Left kidney (tissue), 1 donor: ENCODE measurements at regions not wholly inside any gene's neighbourhood (a gene's known extent, or its start where the extent isn't known, plus 50 kb on each side); places are given as distances from the start of the nearest gene placed in this dataset.
"Not testable (repeated sequence)": the region's sequence is repeated elsewhere in the genome, so short reads cannot be mapped to it uniquely, and the experiment has no call there.

Experiments used
- DNase-seq: peaks from one replicate; pipeline ENCODE4 v3.0.0-alpha.2; 2013

GRCh38 chr16:35102780-35103403 lies 1643.5 kb downstream of the TP53TG3F start:
- no peak for DNase-seq

DNA sequence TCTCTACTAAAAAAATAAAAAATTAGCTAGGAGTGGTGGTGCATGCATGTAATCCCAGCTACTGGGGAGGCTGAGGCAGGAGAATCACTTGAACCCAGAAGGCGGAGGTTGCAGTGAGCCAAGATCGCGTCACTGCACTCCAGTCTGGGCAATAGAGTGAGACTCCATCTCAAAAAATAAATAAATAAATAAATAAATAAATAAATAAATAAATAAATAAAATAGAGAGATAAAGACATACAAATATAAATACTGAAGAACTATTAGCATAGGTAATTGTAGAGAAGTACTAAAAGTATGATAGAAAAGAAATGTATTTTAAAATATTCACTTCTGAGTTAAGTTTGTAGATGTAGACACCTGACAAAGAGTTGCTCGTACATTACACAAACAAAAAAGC lies 1652.4 kb downstream of the TP53TG3F start:
- DNase-seq = not testable (repeated sequence)

DNA sequence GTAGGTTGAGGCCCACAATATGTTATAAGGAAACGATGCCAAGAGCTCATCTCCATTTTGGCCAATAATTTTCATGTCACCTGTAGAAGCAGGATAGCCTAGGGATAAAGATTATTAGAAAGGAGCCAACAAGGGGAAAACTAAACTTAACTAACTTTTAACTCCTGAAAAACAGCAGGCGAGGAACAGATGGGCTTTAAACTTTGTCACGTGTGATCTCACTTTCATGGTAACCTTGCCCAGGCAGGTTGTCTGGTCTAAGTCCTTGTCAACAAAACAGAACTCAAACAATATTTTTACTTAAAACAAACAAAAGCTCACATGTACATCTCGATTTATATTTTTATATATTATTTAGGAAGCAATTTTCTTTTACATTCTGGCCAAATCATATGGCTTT lies 1672.0 kb downstream of the TP53TG3F start:
- no peak for DNase-seq

DNA sequence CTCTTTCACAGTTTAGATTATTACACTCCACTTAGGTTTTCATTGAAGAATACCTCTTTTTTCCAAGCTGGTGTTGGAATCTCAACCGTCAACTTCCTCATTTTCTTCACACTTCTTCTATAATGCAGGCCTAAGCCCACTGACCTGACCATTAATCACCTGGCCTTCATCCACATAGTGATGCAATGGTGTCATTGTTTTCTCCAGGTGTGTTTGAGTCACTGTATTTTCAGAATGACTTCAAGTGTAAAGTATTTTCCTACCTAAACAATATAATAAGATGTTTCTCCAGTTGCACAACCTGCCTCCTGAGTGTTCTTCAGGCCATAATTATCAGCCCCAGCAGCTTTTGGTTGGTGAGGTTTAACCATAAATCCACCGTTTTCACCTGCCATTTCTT lies 1675.1 kb downstream of the TP53TG3F start:
- DNase-seq = no peak

GRCh38 chr16:35140293-35140986 lies 1681.0 kb downstream of the TP53TG3F start:
- no peak for DNase-seq

DNA sequence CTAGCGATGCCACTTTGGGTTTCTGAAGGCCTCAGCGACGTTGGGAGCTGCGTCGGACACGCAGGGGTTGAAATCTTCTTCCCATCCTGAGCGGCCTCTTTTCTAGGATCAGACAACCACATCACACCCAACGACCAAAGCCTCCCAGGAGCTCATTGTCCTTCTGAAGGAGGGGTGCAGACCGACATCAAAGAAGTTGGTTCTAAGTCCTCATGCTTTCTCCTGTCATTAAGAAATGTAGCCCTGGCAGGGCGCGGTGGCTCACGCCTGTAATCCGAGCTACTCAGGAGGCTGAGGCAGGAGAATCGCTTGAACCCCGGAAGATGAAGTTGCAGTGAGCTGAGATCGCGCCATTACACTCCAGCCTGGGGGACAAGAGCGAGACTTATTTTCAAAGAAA lies 1681.9 kb downstream of the TP53TG3F start:
- no peak for DNase-seq

GRCh38 chr16:35142147-35142808 lies 1682.9 kb downstream of the TP53TG3F start:
- no peak for DNase-seq

- DNase-seq = no peak
These were observed 1683.4 kb downstream of the TP53TG3F start for GRCh38 chr16:35142809-35143192.

DNA sequence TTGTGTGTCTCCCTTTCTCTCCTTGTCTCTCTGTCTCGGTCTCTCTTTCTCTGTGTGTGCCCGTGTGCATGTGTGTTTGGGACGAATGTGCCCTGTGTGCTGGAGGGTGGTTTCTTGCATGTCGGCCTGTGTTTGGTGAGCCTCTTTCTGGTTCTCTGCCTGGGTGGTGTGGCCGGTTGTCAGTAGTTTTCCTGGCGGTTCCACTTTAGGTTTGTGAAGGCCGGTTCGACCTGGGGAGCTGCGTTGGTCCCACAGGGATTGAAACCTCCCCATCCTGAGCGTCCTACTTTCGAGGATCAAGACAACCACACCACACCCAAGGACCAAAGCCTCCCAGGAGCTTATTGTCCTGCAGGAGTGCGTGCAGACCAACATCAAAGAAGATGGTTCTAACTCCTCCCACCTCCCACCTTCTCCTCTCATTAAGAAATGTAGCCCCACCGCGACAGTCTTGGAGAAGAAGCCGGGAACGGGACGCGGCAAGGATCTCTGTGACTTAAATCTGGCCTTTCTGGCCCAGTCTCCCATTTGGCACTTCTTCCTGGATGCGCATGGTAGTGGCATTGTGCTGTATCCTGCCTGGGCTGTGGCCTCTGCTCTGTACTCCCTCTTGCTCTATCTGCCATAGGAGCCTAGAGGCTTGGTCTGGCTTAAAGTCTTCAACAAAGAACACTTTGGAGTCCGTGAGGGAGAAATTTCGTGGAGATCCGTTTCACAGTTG lies 1685.0 kb downstream of the TP53TG3F start:
- no peak for DNase-seq

DNA sequence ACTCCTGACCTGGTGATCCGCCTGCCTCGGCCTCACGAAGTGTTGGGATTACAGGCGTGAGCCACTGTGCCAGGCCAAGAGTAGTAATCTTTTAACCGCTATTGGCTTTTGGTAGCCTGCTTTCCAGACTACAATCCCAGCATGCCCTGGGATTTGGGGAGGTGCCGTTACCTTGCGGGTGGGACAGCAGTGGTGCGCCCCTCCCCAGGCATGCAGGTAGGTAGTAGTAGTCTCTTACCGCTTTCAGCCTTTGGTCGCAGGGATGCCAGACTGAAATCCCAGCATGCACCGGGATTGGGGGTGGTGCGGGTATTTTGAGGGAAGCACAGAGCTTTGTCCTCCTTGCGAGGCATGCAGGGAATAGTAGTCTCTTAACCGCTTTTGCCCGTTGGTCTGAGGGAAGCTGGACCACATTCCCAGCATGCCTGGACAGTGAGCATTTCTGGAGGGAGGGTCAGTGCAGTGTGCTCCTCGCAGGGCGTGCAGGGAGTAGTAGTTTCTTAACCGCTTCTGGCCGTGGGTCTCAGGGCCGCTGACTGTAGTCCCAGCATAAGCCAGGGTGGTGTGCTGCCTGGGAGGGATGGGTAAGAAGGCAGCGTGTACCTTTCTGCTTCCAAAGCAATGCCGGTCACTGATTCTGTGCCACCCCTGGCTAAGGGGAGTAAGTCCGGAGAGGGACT lies 1686.8 kb downstream of the TP53TG3F start:
- DNase-seq = no peak

DNA sequence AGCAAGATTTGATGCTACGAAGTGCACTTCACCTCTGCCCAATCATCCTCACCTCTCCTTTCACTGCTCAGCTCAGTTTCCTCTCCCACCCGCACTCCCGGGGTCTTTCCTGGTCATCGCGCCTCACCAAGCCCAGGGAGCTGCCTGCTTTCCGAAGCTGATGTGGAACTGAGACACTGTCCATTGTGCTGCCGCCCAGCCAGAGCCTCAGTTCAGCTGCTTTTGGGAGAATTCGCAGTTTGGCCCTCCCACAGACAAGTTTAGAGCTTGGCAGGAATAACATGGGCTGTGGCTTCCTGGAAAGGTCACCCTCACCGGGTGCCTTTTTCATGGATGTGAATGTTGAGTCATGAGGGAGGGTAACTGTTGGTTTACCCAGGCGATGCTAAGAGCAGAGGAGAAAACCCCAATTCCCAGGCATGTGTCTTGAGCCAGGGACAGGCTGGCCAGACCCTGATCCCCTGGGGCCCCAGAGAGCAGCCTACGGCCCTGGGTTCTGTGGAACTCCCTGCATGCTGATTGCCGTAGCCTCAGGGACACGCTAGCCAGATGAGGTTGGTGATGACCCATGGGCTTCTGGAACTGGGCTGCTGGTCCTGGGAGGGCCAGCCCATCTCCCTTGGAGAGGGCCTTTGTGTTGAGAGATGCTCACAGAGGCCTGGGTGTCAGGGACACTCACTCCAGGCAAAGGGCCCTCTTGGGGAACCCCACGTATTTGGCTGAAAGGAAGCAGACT lies 1687.5 kb downstream of the TP53TG3F start:
- no peak for DNase-seq

- DNase-seq = no peak
These were observed 1688.4 kb downstream of the TP53TG3F start for GRCh38 chr16:35147556-35148504.

GRCh38 chr16:35148748-35149147 lies 1689.3 kb downstream of the TP53TG3F start:
- DNase-seq = no peak

- DNase-seq = no peak
These were observed 1690.1 kb downstream of the TP53TG3F start for GRCh38 chr16:35149550-35149949.

GRCh38 chr16:35150805-35151312 lies 1691.4 kb downstream of the TP53TG3F start:
- DNase-seq = no peak

- DNase-seq = no peak
These were observed 1692.7 kb downstream of the TP53TG3F start for GRCh38 chr16:35152067-35152627.

GRCh38 chr16:35154627-35155026 lies 1695.2 kb downstream of the TP53TG3F start:
- DNase-seq = no peak

DNA sequence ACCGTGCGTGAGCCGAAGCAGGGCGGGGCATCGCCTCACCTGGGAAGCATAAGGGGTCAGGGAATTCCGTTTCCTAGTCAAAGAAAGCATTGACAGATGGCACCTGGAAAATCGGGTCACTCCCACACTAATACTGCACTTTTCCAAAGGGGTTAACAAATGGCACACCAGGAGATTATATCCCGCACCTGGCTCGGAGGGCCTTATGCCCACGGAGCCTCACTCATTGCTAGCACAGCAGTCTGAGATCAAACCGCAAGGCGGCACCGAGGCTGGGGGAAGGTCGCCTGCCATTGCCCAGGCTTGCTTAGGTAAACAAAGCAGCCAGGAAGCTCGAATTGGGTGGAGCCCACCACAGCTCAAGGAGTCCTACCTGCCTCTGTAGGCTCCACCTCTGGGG lies 1698.1 kb downstream of the TP53TG3F start:
- DNase-seq = not testable (repeated sequence)

DNA sequence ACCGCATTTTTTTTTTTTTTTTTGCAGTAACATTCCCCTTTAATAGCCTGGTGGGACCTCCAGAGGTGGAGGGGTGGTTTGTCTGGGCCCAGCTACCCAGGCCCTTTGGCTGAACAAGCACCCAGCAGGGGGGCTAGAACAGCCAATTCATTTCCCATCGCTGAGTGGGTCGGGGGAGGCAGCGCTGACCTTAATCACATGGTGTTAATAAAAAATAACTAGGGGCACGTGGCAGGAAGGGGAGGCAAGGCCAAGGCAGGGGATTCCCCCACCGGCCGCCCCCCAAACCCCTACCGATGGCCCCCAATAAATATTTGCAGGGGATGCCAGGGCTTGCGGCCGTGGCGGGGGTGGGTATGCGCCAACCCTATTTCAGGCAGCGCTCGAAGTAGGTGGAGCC lies 1709.9 kb downstream of the TP53TG3F start:
- DNase-seq = not testable (repeated sequence)

- not testable (repeated sequence) for DNase-seq
These were observed 1710.6 kb downstream of the TP53TG3F start for GRCh38 chr16:35170061-35170460.
